ENCODE measurements at regions not wholly inside any gene's neighbourhood (a gene's known extent, or its start where the extent isn't known, plus 50 kb on each side); places are given as distances from the start of the nearest gene placed in this dataset.
A peak's percentile ranks its signal among the peaks of the same experiment; 100 is the strongest.

DNA sequence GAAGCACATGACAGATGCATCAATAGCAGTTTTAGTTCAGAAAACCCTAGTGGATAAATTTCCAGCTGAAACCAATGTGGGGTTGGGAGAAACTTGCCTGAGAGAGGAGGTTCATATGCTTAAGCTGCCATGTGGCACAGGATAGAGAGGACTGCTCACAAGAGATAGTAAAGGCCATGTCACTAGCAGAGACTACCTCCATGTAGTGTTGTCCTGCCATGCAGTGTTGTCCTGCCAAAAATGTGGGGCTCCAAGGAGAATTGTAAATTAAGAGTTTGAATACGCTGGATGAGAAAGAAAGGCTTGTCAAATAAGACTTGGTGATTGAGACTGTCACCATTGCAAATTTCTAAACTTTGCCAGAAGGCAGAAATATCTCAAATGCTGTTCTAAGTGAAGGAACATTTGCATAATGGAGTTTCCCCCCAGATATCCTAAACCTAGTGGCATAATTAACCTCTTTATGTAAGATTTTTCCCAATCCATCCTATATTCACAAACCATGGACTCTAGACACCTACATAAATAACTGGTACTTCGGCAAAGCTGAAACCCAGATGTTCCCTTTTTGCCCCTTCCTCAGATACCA, 938.3 kb upstream of the ALCAM start:
- TF ChIP-seq, protein P1, sequence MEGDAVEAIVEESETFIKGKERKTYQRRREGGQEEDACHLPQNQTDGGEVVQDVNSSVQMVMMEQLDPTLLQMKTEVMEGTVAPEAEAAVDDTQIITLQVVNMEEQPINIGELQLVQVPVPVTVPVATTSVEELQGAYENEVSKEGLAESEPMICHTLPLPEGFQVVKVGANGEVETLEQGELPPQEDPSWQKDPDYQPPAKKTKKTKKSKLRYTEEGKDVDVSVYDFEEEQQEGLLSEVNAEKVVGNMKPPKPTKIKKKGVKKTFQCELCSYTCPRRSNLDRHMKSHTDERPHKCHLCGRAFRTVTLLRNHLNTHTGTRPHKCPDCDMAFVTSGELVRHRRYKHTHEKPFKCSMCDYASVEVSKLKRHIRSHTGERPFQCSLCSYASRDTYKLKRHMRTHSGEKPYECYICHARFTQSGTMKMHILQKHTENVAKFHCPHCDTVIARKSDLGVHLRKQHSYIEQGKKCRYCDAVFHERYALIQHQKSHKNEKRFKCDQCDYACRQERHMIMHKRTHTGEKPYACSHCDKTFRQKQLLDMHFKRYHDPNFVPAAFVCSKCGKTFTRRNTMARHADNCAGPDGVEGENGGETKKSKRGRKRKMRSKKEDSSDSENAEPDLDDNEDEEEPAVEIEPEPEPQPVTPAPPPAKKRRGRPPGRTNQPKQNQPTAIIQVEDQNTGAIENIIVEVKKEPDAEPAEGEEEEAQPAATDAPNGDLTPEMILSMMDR (IDR thresholded peaks at IDR 0.05; ENCODE audit: poor library complexity), result no peak
- no peak for TF ChIP-seq EZH2 (IDR thresholded peaks at IDR 0.05; ENCODE audit: borderline replicate concordance)
- no peak for TF ChIP-seq EZH2phosphoT487 (IDR thresholded peaks at IDR 0.05; ENCODE audit: low read depth, severe bottlenecking, unreplicated experiment)
- no peak overlapping the region for H3K4me2 ChIP-seq
- H3K27ac ChIP-seq, result no peak overlapping the region
- no peaks in the 10 kb centered on the region for H3K9me3 ChIP-seq (ENCODE audit: low read depth)
- H3K4me3 ChIP-seq, result no peak overlapping the region
- no peaks in the 10 kb centered on the region for H3K27me3 ChIP-seq
- no peak overlapping the region for H2AFZ ChIP-seq
- WGBS (ENCODE audit: low lambda C conversion rate, missing lambda C conversion rate), result 88% methylated on average over 2 of the region's 2 CpGs
- no peaks in the 10 kb centered on the region for H4K20me1 ChIP-seq (ENCODE audit: insufficient read depth, poor library complexity, severe bottlenecking)
- H3K4me1 ChIP-seq (ENCODE audit: insufficient read depth), result no peaks in the 10 kb centered on the region
- no peaks in the 10 kb centered on the region for H3K79me2 ChIP-seq
- H3K9me2 ChIP-seq (replicated peaks; ENCODE audit: insufficient read depth), result no peaks in the 10 kb centered on the region
- no peak for DNase-seq (ENCODE audit: low spot score)
- H3K36me3 ChIP-seq (replicated peaks; ENCODE audit: insufficient read depth, low read depth), result no peaks in the 10 kb centered on the region

DNA sequence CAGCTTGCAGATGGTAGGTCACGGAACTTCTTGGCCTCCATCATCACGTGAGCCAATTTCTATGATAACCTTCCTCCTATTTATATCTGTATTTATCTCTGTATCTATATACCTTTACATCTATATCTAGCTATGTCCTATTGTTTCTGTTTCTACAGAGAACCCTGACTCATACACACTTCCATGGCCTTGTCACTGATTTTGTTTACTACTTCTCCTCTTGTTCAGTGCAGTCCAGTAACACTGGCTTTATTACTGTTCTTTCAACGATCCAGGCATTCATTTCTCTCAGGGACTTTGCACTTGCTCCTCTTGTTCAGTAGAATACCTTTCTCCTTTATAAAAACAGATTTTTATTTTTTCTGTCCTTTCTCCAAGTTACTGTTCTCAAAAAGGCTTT, 937.0 kb upstream of the ALCAM start:
- 88% methylated on average over 3 of the region's 3 CpGs for WGBS (ENCODE audit: low lambda C conversion rate, missing lambda C conversion rate)

DNA sequence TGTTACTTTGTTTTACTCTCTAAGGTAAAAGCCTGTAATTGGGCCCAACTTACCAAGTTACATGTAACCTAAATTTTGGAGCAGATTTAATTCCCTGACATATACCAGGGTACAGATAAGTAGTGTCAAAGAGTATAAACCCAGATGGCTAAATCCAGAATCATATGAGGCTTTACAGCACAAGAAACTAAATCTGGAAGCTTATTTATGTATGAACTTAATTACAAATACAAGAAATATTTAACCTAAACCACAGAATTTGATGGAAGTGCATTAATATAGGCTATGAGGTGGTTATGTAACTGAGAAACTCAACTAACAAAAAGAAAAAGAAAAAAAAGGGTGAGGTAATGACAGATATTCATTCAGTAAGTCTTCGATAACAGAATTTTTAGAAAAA, 930.2 kb upstream of the ALCAM start:
- H3K9me2 ChIP-seq (replicated peaks; ENCODE audit: insufficient read depth), result no peaks in the 10 kb centered on the region
- no peaks in the 10 kb centered on the region for H3K36me3 ChIP-seq (replicated peaks; ENCODE audit: insufficient read depth, low read depth)
- no peak overlapping the region for H3K4me2 ChIP-seq
- H3K4me1 ChIP-seq (ENCODE audit: insufficient read depth), result no peaks in the 10 kb centered on the region
- H3K4me3 ChIP-seq, result no peak overlapping the region
- 91% methylated on average over 1 of the region's 1 CpG for WGBS (ENCODE audit: low lambda C conversion rate, missing lambda C conversion rate)
- TF ChIP-seq, protein P1 (IDR thresholded peaks at IDR 0.05; ENCODE audit: poor library complexity), result no peak
- TF ChIP-seq EZH2phosphoT487 (IDR thresholded peaks at IDR 0.05; ENCODE audit: low read depth, severe bottlenecking, unreplicated experiment) (no peak), EZH2 (IDR thresholded peaks at IDR 0.05; ENCODE audit: borderline replicate concordance) (no peak)
- no peaks in the 10 kb centered on the region for H3K79me2 ChIP-seq
- peak overlapping the region; percentile 7 for H3K27ac ChIP-seq
- H3K9me3 ChIP-seq (ENCODE audit: low read depth), result no peaks in the 10 kb centered on the region
- no peak for DNase-seq (ENCODE audit: low spot score)
- no peaks in the 10 kb centered on the region for H4K20me1 ChIP-seq (ENCODE audit: insufficient read depth, poor library complexity, severe bottlenecking)
- H3K27me3 ChIP-seq, result no peaks in the 10 kb centered on the region
- H2AFZ ChIP-seq, result no peak overlapping the region

More for the DNA sequence above, 937.0 kb upstream of the ALCAM start:
- DNase-seq (ENCODE audit: low spot score), result no peak
- Histone ChIP-seq H3K4me2 (no peak overlapping the region), H4K20me1 (ENCODE audit: insufficient read depth, poor library complexity, severe bottlenecking) (no peaks in the 10 kb centered on the region), H3K36me3 (replicated peaks; ENCODE audit: insufficient read depth, low read depth) (no peaks in the 10 kb centered on the region), H3K4me3 (no peak overlapping the region), H3K79me2 (no peaks in the 10 kb centered on the region), H2AFZ (no peak overlapping the region), H3K9me3 (ENCODE audit: low read depth) (no peaks in the 10 kb centered on the region), H3K4me1 (ENCODE audit: insufficient read depth) (no peaks in the 10 kb centered on the region), H3K27ac (no peak overlapping the region), H3K9me2 (replicated peaks; ENCODE audit: insufficient read depth) (no peaks in the 10 kb centered on the region), H3K27me3 (no peaks in the 10 kb centered on the region)
- TF ChIP-seq, protein P1 (IDR thresholded peaks at IDR 0.05; ENCODE audit: poor library complexity), result no peak
- TF ChIP-seq EZH2phosphoT487 (IDR thresholded peaks at IDR 0.05; ENCODE audit: low read depth, severe bottlenecking, unreplicated experiment), result no peak
- TF ChIP-seq EZH2 (IDR thresholded peaks at IDR 0.05; ENCODE audit: borderline replicate concordance), result no peak
